Natural killer cell treated with Interleukin-12 subunit alpha and Interleukin-12 subunit beta and Interleukin-15 and Interleukin-18, amount 100 ng/mL, for 72 hours (primary cell): ENCODE measurements at regions not wholly inside any gene's neighbourhood (a gene's known extent, or its start where the extent isn't known, plus 50 kb on each side); places are given as distances from the start of the nearest gene placed in this dataset.

Experiments used
- ATAC-seq, 2 donors: fragments of 150-1000 bp; cut with Tn5 transposase in 1 of 2; sonication (Bioruptor Pico), chemical (Tn5 transposase) in 1 of 2; 2 replicates each; pipeline ENCODE4 v1.10.0; 2021
- DNase-seq: peaks from one replicate; pipeline ENCODE4 v3.0.0; 2022; ENCODE audit warnings: low spot score
- H3K27ac Mint-ChIP-seq, 2 donors: 1 replicate in 1 of 2; 2 replicates in 1 of 2; pipeline ENCODE4 v1.8.0; 2022; ENCODE audit warnings: mixed read lengths in 2 of 2, mild to moderate bottlenecking in 1 of 2, moderate library complexity in 1 of 2
- H3K27me3 Mint-ChIP-seq, 2 donors: 1 replicate in 1 of 2; 2 replicates in 1 of 2; pipeline ENCODE4 v1.8.0; 2022; ENCODE audit warnings: mixed read lengths in 2 of 2
- H3K36me3 Mint-ChIP-seq: one replicate; pipeline ENCODE4 v1.8.0; 2022; ENCODE audit warnings: mixed read lengths
- H3K4me1 Mint-ChIP-seq, 2 donors: 1 replicate in 1 of 2; 2 replicates in 1 of 2; pipeline ENCODE4 v1.8.0; 2022; ENCODE audit warnings: low read depth in 2 of 2, mixed read lengths in 2 of 2, mild to moderate bottlenecking in 1 of 2
- H3K4me3 Mint-ChIP-seq: one replicate; pipeline ENCODE4 v1.8.0; 2022; ENCODE audit warnings: mixed read lengths
- H3K9me3 Mint-ChIP-seq: 2 replicates; pipeline ENCODE4 v1.8.0; 2022; ENCODE audit warnings: mixed read lengths

- no peaks in the 10 kb centered on the region for H3K9me3 Mint-ChIP-seq
- H3K27me3 Mint-ChIP-seq: peaks cover 30 to 39% of the 10 kb centered on the region in 2 donors
- H3K27ac Mint-ChIP-seq: no peak overlapping the region
- ATAC-seq (no peak), DNase-seq (no peak)
- no peaks in the 10 kb centered on the region for H3K4me1 Mint-ChIP-seq
- H3K36me3 Mint-ChIP-seq: peaks cover 6% of the 10 kb centered on the region
- H3K4me3 Mint-ChIP-seq: no peak overlapping the region
These were observed 52.9 kb upstream of the RNU6-1 start for GRCh38 chr15:67892559-67893377.

DNA sequence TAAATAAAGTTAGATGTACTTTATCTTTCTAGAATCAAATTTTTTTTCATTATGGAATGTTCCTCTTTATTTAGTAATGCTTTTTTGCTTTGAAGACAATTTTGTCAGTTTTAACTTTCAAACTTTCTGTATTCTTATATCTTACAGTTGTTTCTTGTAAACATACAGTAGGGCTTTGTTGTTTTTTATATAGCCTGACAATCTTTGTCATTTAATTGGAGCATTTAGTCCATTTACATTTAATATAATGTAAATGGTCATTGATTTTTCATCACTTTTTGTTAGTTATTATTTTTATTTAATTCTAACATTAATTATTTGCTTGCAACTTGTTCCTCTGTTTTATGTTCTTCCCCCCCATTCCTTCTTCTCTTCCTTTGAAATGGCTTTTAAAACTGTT lies 55.4 kb upstream of the RNU6-1 start:
- Mint-ChIP-seq H3K9me3 (no peaks in the 10 kb centered on the region), H3K36me3 (peaks cover 6% of the 10 kb centered on the region), H3K4me1 (no peaks in the 10 kb centered on the region), H3K27ac (no peak overlapping the region), H3K4me3 (no peak overlapping the region), H3K27me3 (peaks cover 10 to 18% of the 10 kb centered on the region in 2 donors)
- DNase-seq: no peak
- ATAC-seq: no peak

DNA sequence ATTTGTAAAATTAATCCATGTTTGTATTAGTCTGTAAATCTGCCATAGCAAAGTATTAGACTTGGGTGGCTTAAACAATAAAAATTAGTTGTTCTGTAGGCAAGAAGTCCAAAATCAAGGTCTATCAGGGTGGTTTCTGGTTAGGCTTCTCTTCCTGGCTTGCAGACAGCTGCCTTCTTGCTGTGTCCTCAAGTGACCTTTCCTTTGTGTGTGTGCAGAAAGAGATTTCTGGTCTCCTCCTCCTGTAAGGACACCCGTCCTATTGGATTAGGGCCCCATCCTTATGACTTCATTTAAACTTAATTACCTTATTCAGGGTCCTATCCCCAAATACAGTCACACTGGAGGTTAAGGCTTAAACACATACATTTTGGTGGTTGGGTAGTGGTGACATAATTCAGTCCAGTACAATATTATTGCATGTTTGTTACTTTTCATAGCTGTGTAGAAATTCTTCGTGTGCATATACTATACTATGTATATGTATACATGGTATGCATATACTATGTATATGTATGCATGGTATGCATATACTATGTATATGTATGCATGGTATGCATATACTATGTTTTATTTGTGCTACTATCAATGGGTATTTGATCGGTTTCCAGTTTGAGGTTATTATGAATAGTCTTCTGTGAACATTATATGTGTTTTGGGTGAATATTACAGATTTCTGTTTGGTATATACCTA lies 57.9 kb upstream of the RNU6-1 start:
- Mint-ChIP-seq H3K36me3 (peaks cover 6% of the 10 kb centered on the region), H3K4me1 (no peaks in the 10 kb centered on the region), H3K4me3 (no peak overlapping the region), H3K27me3 (peaks cover 3 to 7% of the 10 kb centered on the region in 2 donors), H3K27ac (no peak overlapping the region), H3K9me3 (no peaks in the 10 kb centered on the region)
- no peak for ATAC-seq
- DNase-seq: no peak

GRCh38 chr15:67899596-67900283 lies 59.9 kb upstream of the RNU6-1 start:
- H3K4me3 Mint-ChIP-seq: no peak overlapping the region
- H3K27me3 Mint-ChIP-seq: peaks cover 3 to 7% of the 10 kb centered on the region in 2 donors
- H3K4me1 Mint-ChIP-seq: no peaks in the 10 kb centered on the region
- H3K27ac Mint-ChIP-seq: no peak overlapping the region
- no peak for ATAC-seq
- peaks cover 6% of the 10 kb centered on the region for H3K36me3 Mint-ChIP-seq
- H3K9me3 Mint-ChIP-seq: no peaks in the 10 kb centered on the region
- no peak for DNase-seq

DNA sequence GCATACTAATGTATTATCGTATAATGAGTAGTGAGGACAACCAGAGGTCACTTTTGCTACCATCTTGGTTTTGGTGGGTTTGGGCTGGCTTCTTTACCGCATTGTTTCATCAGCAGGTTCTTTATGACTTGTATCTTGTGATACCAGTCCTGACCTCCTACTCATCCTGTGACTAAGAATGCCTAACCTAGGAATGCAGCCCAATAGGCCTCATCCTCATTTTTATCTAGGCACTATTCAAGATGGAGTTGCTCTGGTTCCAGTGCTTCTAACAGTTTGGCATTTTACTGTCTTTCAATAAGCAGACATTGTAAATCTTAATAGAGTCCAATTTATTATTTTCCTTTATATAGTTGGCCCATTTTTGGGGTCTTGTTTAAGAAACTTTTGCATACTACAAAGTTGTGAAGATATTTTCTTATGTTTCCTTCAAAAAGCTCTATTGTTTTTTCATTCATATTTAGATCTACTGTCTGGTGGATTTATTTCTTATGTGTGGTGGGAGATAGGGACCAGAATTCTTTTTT lies 60.8 kb upstream of the RNU6-1 start:
- no peak for ATAC-seq
- H3K27ac Mint-ChIP-seq: no peak overlapping the region
- no peak overlapping the region for H3K4me3 Mint-ChIP-seq
- no peaks in the 10 kb centered on the region for H3K4me1 Mint-ChIP-seq
- DNase-seq: no peak
- H3K9me3 Mint-ChIP-seq: no peaks in the 10 kb centered on the region
- peaks cover 5 to 7% of the 10 kb centered on the region in 2 donors for H3K27me3 Mint-ChIP-seq
- peaks cover under 1% of the 10 kb centered on the region for H3K36me3 Mint-ChIP-seq

DNA sequence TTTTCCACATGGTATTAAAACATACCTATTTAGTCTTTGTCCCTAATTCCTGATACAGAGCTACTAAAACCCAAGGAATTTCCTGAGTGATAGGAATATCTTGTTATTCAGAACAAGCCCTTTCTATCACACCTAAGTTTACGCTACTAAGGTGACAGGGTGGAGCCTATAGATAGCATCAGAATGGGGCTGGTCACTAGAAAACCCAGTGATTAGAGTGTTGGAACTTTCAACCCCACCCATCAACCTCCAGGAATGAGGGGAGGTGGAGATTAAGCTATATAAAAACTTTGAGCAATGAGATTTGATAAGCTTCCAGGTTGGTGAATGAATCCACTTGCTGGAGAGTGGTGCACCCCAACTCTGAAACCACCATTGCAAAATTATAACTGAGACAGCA lies 62.1 kb upstream of the RNU6-1 start:
- no peak overlapping the region for H3K4me3 Mint-ChIP-seq
- H3K9me3 Mint-ChIP-seq: no peaks in the 10 kb centered on the region
- ATAC-seq (no peak), DNase-seq (no peak)
- H3K27ac Mint-ChIP-seq: no peak overlapping the region
- H3K27me3 Mint-ChIP-seq: peaks cover 12 to 18% of the 10 kb centered on the region in 2 donors
- H3K36me3 Mint-ChIP-seq: no peaks in the 10 kb centered on the region
- H3K4me1 Mint-ChIP-seq: no peaks in the 10 kb centered on the region

DNA sequence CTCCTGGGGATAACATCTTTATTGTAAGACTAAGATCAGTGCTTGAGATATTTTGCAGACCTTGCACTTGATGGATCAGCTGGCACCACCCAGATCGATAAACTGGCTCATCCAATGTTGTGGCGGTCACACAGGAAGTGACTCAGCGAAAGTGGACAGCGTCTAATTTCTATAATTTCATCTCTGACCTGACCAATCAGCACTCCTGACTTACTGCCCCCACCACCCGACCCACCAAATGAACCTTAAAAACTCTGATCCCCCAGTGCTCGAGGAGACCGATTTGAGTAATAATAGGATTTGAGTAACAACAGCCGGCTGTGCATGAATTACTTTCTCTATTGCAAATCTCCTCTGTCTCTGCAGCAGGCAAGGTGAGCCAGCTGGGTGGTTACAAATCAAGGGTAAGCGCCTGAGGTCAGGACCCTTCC lies 62.7 kb upstream of the RNU6-1 start:
- H3K27me3 Mint-ChIP-seq: peaks cover 12 to 22% of the 10 kb centered on the region in 2 donors
- no peaks in the 10 kb centered on the region for H3K4me1 Mint-ChIP-seq
- H3K27ac Mint-ChIP-seq: no peak overlapping the region
- H3K36me3 Mint-ChIP-seq: no peaks in the 10 kb centered on the region
- H3K9me3 Mint-ChIP-seq: no peaks in the 10 kb centered on the region
- DNase-seq (no peak), ATAC-seq (no peak)
- no peak overlapping the region for H3K4me3 Mint-ChIP-seq

DNA sequence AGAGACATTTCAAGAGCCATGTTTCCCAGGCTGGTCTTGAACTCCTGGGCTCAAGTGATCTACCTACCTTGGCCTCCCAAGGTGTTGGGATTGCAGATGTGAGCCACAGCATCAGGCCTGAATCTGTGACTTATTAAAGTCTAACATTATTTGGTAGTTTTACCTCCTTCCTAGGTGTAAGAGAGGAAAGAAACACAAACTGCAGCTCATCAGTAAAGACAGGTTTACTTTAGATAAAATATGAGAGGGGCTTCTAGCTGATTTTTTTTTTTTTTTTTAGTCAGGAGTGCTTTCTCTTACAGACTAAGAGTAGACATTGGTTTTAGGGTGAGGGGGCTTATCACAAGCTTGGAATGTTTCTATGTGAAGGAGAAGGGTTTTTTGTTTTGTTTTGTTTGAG lies 63.9 kb upstream of the RNU6-1 start:
- Mint-ChIP-seq H3K27ac (no peak overlapping the region), H3K27me3 (peaks cover 17 to 22% of the 10 kb centered on the region in 2 donors), H3K36me3 (no peaks in the 10 kb centered on the region), H3K4me3 (no peak overlapping the region), H3K9me3 (no peaks in the 10 kb centered on the region), H3K4me1 (no peaks in the 10 kb centered on the region)
- DNase-seq: no peak
- no peak for ATAC-seq

DNA sequence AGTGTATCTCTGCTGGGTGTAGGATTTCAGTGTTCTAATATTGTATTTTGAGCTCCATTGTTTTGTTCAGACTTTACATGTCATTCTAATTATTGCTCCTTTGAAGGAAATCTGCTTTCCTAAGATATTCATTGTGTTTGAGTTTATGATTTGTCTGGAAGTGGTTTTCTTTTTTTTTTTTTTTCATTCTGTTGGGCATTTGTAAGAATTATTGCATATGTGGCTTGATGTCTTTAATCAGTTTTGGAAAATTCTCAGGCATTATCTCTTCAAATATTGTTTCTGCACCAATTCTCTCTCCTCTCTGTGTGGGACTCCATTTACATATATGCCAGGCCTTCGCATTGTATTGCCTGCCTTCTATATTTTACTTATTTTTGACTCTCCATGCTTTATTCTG lies 65.8 kb upstream of the RNU6-1 start:
- Mint-ChIP-seq H3K4me1 (no peaks in the 10 kb centered on the region), H3K4me3 (no peak overlapping the region), H3K9me3 (no peaks in the 10 kb centered on the region), H3K36me3 (no peaks in the 10 kb centered on the region), H3K27ac (no peak overlapping the region), H3K27me3 (peaks cover 17 to 22% of the 10 kb centered on the region in 2 donors)
- ATAC-seq: no peak
- DNase-seq: no peak

GRCh38 chr15:67906382-67906781 lies 66.5 kb upstream of the RNU6-1 start:
- no peaks in the 10 kb centered on the region for H3K36me3 Mint-ChIP-seq
- H3K27me3 Mint-ChIP-seq: peaks cover 17 to 24% of the 10 kb centered on the region in 2 donors
- DNase-seq: no peak
- no peak for ATAC-seq
- no peak overlapping the region for H3K27ac Mint-ChIP-seq
- H3K4me3 Mint-ChIP-seq: no peak overlapping the region
- H3K9me3 Mint-ChIP-seq: no peaks in the 10 kb centered on the region
- no peaks in the 10 kb centered on the region for H3K4me1 Mint-ChIP-seq

- ATAC-seq (no peak), DNase-seq (no peak)
- Mint-ChIP-seq H3K4me1 (no peaks in the 10 kb centered on the region), H3K27ac (no peak overlapping the region), H3K4me3 (no peak overlapping the region), H3K27me3 (peaks cover 17 to 30% of the 10 kb centered on the region in 2 donors), H3K36me3 (no peaks in the 10 kb centered on the region), H3K9me3 (no peaks in the 10 kb centered on the region)
These were observed 67.4 kb upstream of the RNU6-1 start for GRCh38 chr15:67907184-67907723.

DNA sequence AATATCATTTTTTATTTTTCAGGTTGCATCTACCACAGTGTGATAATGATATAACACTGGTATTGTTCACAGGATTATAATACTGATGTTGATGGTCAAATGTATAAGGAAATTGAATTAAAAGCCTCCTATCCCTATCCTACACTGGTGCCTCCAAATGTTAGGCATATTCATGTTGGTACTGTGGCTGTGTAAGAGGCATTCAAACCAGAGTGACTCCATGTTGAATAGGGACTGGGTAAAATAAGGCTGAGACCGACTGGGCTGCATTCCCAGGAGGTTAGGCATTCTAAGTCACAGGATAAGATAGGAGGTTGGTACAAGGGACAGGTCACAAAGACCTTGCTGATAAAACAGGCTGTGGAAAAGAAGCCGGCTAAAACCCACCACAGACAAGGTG lies 68.9 kb upstream of the RNU6-1 start:
- peaks cover 20 to 30% of the 10 kb centered on the region in 2 donors for H3K27me3 Mint-ChIP-seq

DNA sequence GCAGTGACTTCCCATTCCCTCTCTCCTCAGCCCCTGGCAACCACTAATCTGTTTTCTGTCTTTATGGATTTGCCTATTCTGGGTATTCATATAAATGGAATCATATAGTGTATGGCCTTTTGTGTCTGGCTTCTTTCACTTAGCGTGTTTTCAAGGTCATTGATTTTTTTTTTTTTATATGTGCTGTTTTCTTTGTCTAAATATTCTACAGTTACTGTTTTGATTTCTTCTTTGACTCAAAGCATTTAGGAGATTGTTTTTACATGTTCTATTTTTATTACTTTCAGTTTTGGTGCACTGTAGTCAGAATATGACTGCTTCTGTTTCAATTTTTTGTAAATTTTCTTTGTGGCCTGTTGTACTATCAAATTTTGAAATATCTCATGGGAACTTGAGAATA lies 71.9 kb upstream of the RNU6-1 start:
- peaks cover 11 to 30% of the 10 kb centered on the region in 2 donors for H3K27me3 Mint-ChIP-seq
- no peaks in the 10 kb centered on the region for H3K36me3 Mint-ChIP-seq
- H3K27ac Mint-ChIP-seq: no peak overlapping the region

More for the DNA sequence above, 68.9 kb upstream of the RNU6-1 start:
- no peaks in the 10 kb centered on the region for H3K36me3 Mint-ChIP-seq
- ATAC-seq: no peak
- H3K9me3 Mint-ChIP-seq: no peaks in the 10 kb centered on the region
- H3K4me1 Mint-ChIP-seq: no peaks in the 10 kb centered on the region
- DNase-seq: no peak
- H3K27ac Mint-ChIP-seq: no peak overlapping the region
- no peak overlapping the region for H3K4me3 Mint-ChIP-seq

More for the DNA sequence above, 71.9 kb upstream of the RNU6-1 start:
- H3K4me1 Mint-ChIP-seq: peaks cover 0 to 7% of the 10 kb centered on the region in 2 donors
- DNase-seq (no peak), ATAC-seq (no peak)
- no peaks in the 10 kb centered on the region for H3K9me3 Mint-ChIP-seq
- no peak overlapping the region for H3K4me3 Mint-ChIP-seq
